ENCODE measurements at regions not wholly inside any gene's neighbourhood (a gene's known extent, or its start where the extent isn't known, plus 50 kb on each side); places are given as distances from the start of the nearest gene placed in this dataset.
"Not testable (repeated sequence)": the region's sequence is repeated elsewhere in the genome, so short reads cannot be mapped to it uniquely, and the experiment has no call there.

DNA sequence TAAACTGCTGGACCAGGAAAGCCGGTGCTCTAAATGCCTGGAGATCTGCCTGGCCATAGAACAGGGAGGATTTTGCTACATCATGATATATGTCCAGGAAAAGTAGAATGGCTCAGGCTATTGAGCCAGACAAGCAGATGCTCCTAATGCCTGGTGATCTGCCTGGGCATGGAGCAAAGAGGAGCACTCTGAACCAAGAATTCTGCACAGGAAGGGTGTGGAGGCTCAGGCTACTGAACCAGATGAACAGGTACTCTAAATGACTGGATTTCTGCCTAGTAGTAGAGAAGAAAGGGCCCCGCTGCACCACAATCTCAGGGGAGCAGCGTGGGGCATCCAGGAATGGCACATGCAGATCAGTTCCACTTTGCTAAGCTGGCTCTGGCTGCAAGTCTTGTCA is 607.9 kb downstream of the ANKRD50 start:
- POLR2A ChIA-PET, result no interaction called here

DNA sequence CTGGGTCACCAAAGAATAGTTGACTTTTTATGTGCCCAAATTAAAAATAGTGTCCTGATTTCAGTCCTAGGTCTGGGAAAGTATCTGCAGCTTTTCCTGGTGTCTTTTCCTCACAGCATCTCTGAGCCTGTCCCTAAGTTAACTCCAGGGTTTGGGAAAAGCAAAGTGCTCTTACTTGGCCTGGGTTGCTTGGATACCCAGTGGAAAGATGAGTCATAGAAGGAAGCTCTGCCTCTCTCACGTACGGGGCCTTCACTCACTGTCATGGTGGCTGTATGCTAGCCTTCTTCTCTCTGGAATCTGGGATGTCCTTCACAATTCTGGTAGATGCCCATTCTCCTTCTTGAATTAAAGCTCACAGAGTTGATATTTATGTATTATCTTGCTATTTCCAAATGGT is 607.3 kb downstream of the ANKRD50 start:
- H3K27ac Mint-ChIP-seq, result no peak overlapping the region
- DNase-seq, result no peak
- H3K9me3 Mint-ChIP-seq, result peaks cover 6% of the 10 kb centered on the region
- no peaks in the 10 kb centered on the region for H3K4me1 Mint-ChIP-seq (ENCODE audit: low read depth)
- H3K27me3 Mint-ChIP-seq, result no peaks in the 10 kb centered on the region
- intact Hi-C loops (cut with micrococcal nuclease), result no loop called here
- CTCF ChIA-PET, result no interaction called here
- POLR2A ChIA-PET, result no interaction called here
- no peaks in the 10 kb centered on the region for H3K36me3 Mint-ChIP-seq
- no peak overlapping the region for H3K4me3 Mint-ChIP-seq

More for the DNA sequence above, 607.9 kb downstream of the ANKRD50 start:
- Mint-ChIP-seq H3K4me3 (no peak overlapping the region), H3K36me3 (no peaks in the 10 kb centered on the region), H3K27ac (no peak overlapping the region), H3K9me3 (peaks cover 6% of the 10 kb centered on the region), H3K27me3 (no peaks in the 10 kb centered on the region), H3K4me1 (ENCODE audit: low read depth) (no peaks in the 10 kb centered on the region)
- intact Hi-C loops (cut with micrococcal nuclease), result no loop called here
- CTCF ChIA-PET, result no interaction called here
- no peak for DNase-seq

DNA sequence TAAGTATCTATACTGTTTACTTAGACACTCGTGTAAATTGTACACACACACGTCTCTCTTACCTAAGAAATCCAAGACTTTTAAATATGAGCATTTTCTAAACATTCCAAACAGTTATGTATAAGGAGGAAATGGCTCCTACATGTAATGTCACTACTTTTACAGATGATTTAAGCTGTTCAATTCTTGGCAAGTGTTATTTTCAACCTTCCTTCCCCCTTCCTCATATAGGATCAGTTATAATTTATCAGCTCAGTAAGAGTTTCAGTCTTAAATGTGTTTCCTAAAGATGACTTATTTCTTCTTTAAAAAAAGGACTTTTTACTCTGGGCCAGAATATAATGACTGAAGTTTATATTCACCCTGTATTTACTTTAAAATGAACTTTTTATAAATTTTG is 601.1 kb downstream of the ANKRD50 start:
- Mint-ChIP-seq H3K27ac (no peak overlapping the region), H3K4me3 (no peak overlapping the region), H3K36me3 (no peaks in the 10 kb centered on the region), H3K27me3 (no peaks in the 10 kb centered on the region), H3K4me1 (ENCODE audit: low read depth) (no peaks in the 10 kb centered on the region), H3K9me3 (peaks cover 2% of the 10 kb centered on the region)
- no peak for DNase-seq
- intact Hi-C loops (cut with micrococcal nuclease), result loop anchor here (5.0 kb wide), 1 partner anchor 339 kb away; no protein-coding TSS in a partner anchor
- CTCF ChIA-PET, result no interaction called here
- POLR2A ChIA-PET, result no interaction called here

DNA sequence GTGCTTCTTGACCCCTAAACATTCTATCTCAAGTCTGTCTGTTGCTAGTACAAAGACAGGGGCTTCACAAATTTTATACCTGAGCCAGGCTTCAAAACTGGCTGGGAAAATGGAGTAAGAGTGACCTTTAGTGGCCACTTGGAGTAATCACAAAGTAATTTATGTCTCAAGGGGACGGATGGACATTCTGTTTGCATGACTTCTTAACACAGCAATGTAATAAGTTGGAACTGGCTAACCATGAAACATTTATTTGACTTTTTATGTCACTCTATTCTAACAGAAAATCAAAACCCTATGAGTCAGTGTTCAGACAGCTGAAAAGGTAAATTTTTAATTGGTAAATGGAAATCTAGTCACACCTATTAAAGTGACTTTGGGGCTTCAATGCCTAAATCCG is 600.6 kb downstream of the ANKRD50 start:
- POLR2A ChIA-PET, result no interaction called here
- H3K27me3 Mint-ChIP-seq, result no peaks in the 10 kb centered on the region
- CTCF ChIA-PET, result no interaction called here
- no peak overlapping the region for H3K4me3 Mint-ChIP-seq
- DNase-seq, result no peak
- no peak overlapping the region for H3K27ac Mint-ChIP-seq
- H3K4me1 Mint-ChIP-seq (ENCODE audit: low read depth), result no peaks in the 10 kb centered on the region
- no peaks in the 10 kb centered on the region for H3K9me3 Mint-ChIP-seq
- no peaks in the 10 kb centered on the region for H3K36me3 Mint-ChIP-seq
- intact Hi-C loops (cut with micrococcal nuclease), result loop anchor here (5.0 kb wide), 1 partner anchor 340 kb away; no protein-coding TSS in a partner anchor

DNA sequence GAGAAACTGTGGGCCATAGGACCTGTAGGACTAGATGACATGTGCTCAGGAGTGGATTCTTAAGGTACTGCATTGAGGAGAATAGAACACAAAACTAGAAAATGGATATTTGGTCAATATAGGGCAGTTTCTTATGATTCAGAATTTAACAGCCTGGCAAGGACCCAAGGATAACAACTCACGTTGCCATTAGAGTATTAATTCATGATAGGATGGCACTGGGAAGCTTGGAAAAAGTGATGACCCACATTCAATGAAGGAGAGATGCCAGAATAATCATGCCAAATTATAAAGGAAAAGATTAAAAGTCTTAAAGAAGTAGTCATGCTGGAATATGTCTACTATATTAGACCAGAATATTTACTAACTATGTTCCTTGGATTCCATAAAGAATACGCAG is 594.5 kb downstream of the ANKRD50 start:
- intact Hi-C loops (cut with micrococcal nuclease), result no loop called here
- H3K27ac Mint-ChIP-seq, result no peak overlapping the region
- H3K36me3 Mint-ChIP-seq, result no peaks in the 10 kb centered on the region
- ChIA-PET POLR2A (no interaction called here), CTCF (no interaction called here)
- no peak overlapping the region for H3K4me3 Mint-ChIP-seq
- no peaks in the 10 kb centered on the region for H3K9me3 Mint-ChIP-seq
- no peak for DNase-seq
- H3K4me1 Mint-ChIP-seq (ENCODE audit: low read depth), result no peaks in the 10 kb centered on the region
- H3K27me3 Mint-ChIP-seq, result no peaks in the 10 kb centered on the region

DNA sequence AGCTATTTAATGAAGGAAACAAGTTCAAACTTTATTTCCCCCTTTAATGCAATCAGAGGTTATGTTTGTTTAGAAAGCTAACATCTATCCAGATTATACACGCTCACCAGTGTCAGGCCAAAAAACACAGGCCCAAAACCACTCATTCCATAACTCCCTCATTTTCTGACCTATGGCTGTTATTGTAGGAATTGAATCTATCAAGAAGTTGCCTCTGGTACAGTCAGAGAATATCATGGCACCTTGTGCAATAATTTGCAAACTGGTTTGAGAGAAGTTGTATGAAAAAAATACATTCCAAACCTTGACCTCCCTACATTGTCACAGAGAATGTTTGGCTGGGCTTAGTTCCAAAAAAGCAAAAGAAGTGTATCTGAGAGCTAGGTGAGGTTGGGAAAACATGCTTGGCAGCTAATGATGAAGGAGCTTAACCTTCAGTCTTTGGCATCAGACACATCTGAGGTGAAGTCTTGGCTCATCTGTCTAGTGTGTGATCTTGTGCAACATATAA is 591.0 kb downstream of the ANKRD50 start:
- Mint-ChIP-seq H3K27ac (no peak overlapping the region), H3K4me1 (ENCODE audit: low read depth) (no peaks in the 10 kb centered on the region)
- CTCF ChIA-PET, result no interaction called here

DNA sequence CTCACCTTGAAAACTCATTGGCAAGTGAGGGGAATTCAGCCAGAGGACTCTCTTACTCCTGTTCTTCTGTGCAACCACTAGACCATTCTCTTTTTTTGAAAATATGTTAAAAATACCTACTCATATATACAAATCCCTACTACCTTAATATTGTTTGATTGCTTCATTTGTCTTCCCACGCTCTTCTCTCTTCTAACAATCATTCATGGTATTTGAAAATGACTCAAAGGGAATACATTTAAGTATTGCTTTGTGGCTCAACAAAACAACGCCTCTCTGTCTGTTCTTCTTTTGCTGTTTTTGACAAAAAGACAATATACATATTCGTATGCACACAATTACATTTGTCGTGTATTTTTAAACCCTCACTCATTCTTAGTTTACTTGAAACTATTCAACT is 589.4 kb downstream of the ANKRD50 start:
- no peak for DNase-seq
- Mint-ChIP-seq H3K4me1 (ENCODE audit: low read depth) (no peaks in the 10 kb centered on the region), H3K36me3 (no peaks in the 10 kb centered on the region), H3K27ac (no peak overlapping the region), H3K27me3 (no peaks in the 10 kb centered on the region), H3K4me3 (no peak overlapping the region), H3K9me3 (no peaks in the 10 kb centered on the region)
- CTCF ChIA-PET, result no interaction called here
- intact Hi-C loops (cut with micrococcal nuclease), result no loop called here
- POLR2A ChIA-PET, result no interaction called here

More for the DNA sequence above, 591.0 kb downstream of the ANKRD50 start:
- POLR2A ChIA-PET, result no interaction called here
- Mint-ChIP-seq H3K36me3 (no peaks in the 10 kb centered on the region), H3K9me3 (no peaks in the 10 kb centered on the region), H3K4me3 (no peak overlapping the region), H3K27me3 (no peaks in the 10 kb centered on the region)
- intact Hi-C loops (cut with micrococcal nuclease), result no loop called here
- no peak for DNase-seq

DNA sequence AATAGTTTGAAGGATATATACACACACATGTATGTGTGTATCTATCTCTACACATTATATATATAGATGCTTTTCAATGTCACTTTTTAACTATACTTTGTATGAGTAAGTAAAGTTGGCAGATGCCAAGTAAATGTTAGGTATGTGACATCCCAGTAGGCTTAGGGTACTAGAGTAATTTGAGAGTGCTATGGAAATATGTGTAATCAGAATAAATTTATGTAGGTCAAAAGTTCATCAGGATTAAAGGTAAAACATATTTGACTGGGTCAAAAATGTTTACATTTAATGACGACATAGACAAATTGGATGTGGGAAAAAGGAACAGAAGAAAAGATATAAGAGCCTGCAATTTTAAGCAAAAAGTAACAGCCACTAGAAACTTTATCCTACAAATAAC is 588.8 kb downstream of the ANKRD50 start:
- ChIA-PET CTCF (no interaction called here), POLR2A (no interaction called here)
- no peak for DNase-seq
- Mint-ChIP-seq H3K4me1 (ENCODE audit: low read depth) (no peaks in the 10 kb centered on the region), H3K36me3 (no peaks in the 10 kb centered on the region), H3K27ac (no peak overlapping the region), H3K27me3 (no peaks in the 10 kb centered on the region), H3K4me3 (no peak overlapping the region), H3K9me3 (peaks cover 4% of the 10 kb centered on the region)
- intact Hi-C loops (cut with micrococcal nuclease), result no loop called here

DNA sequence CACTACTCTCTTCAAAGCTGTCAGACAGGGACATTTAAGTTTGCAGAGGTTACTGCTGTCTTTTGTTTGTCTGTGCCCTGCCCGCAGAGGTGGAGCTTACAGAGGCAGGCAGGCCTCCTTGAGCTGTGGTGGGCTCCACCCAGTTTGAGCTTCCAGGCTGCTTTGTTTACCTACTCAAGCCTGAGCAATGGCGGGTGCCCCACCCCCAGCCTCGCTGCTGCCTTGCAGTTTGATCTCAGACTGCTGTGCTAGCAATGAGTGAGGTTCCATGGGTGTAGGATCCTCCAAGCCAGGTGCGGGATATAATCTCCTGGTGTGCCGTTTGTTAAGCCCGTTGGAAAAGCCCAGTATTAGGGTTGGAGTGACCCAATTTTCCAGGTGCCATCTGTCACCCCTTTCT is 581.2 kb downstream of the ANKRD50 start:
- intact Hi-C loops (cut with micrococcal nuclease); H3K36me3 Mint-ChIP-seq; DNase-seq; H3K27ac Mint-ChIP-seq; H3K4me3 Mint-ChIP-seq; CTCF ChIA-PET; POLR2A ChIA-PET; H3K4me1 Mint-ChIP-seq (ENCODE audit: low read depth); H3K27me3 Mint-ChIP-seq: not testable (repeated sequence)
- H3K9me3 Mint-ChIP-seq, result peaks cover 17% of the 10 kb centered on the region

DNA sequence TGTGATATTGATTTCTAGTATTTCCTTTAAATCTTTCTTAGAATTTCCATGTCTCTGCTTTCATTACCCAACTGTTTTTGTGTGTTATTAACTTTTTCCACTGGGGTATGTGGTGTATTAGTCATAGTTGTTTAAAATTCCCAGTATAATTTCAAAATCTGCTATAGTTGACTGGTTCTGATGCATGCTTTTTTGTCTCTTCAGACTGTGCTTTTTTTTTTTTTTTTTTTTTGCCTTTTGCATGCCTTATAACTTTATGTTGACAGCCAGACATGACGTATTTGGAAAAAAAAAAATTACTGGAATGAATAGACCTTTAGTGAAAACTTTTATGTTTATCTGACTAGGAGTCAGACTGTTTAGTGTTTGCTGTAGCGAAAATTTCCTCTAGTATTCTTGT is 580.4 kb downstream of the ANKRD50 start:
- H3K27me3 Mint-ChIP-seq, result no peaks in the 10 kb centered on the region
- intact Hi-C loops (cut with micrococcal nuclease), result no loop called here
- peaks cover 17% of the 10 kb centered on the region for H3K9me3 Mint-ChIP-seq
- no peak overlapping the region for H3K4me3 Mint-ChIP-seq
- no peak for DNase-seq
- H3K27ac Mint-ChIP-seq, result no peak overlapping the region
- CTCF ChIA-PET, result no interaction called here
- H3K36me3 Mint-ChIP-seq, result no peaks in the 10 kb centered on the region
- no peaks in the 10 kb centered on the region for H3K4me1 Mint-ChIP-seq (ENCODE audit: low read depth)
- POLR2A ChIA-PET, result no interaction called here

DNA sequence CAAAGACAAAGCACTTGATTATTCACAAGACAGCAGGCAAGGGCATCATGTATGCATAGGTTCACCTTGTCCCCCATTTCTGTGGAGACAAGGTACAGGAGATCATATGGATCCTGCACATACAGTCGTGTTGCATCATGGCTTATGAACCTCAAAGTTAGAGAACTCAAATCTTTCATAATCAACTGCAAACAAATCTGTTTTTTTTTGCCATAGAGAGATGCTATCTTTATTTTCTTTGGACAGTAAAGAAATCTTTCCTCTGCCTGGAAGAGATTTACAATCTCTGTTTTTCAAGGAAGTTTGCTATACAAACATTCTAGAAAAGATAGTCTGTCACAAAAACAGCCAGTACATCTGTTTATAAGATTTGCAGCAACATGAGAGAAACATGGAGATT is 578.8 kb downstream of the ANKRD50 start:
- H3K4me1 Mint-ChIP-seq (ENCODE audit: low read depth), result no peaks in the 10 kb centered on the region
- no peaks in the 10 kb centered on the region for H3K36me3 Mint-ChIP-seq
- no peak overlapping the region for H3K4me3 Mint-ChIP-seq
- H3K27me3 Mint-ChIP-seq, result no peaks in the 10 kb centered on the region
- intact Hi-C loops (cut with micrococcal nuclease), result no loop called here
- no peak overlapping the region for H3K27ac Mint-ChIP-seq
- DNase-seq, result no peak
- POLR2A ChIA-PET, result no interaction called here
- CTCF ChIA-PET, result no interaction called here
- peaks cover 15% of the 10 kb centered on the region for H3K9me3 Mint-ChIP-seq

DNA sequence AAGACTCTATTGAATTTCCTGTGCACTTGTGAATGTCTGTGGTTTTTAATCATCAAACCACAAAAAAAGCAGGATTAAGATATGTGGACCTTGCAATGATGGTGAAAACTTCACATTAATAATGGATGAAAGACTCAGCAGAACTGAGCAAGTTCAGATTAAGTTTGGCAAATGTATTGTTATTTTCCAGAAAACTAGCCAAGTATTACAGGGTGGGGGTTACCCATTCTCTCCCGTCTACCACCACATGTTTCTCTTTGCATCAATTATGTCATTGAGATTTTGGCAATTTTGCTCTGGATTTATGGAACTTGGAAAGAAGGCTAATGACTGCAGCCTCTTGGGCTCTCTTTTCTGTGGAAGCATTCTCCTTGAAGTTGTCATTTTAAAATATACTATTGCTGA is 577.1 kb downstream of the ANKRD50 start:
- H3K4me3 Mint-ChIP-seq, result no peak overlapping the region
- H3K36me3 Mint-ChIP-seq, result no peaks in the 10 kb centered on the region
- intact Hi-C loops (cut with micrococcal nuclease), result no loop called here
- no peaks in the 10 kb centered on the region for H3K27me3 Mint-ChIP-seq
- no peaks in the 10 kb centered on the region for H3K4me1 Mint-ChIP-seq (ENCODE audit: low read depth)
- H3K27ac Mint-ChIP-seq, result no peak overlapping the region
- H3K9me3 Mint-ChIP-seq, result peaks cover 13% of the 10 kb centered on the region
- no peak for DNase-seq
- CTCF ChIA-PET, result no interaction called here
- POLR2A ChIA-PET, result no interaction called here

DNA sequence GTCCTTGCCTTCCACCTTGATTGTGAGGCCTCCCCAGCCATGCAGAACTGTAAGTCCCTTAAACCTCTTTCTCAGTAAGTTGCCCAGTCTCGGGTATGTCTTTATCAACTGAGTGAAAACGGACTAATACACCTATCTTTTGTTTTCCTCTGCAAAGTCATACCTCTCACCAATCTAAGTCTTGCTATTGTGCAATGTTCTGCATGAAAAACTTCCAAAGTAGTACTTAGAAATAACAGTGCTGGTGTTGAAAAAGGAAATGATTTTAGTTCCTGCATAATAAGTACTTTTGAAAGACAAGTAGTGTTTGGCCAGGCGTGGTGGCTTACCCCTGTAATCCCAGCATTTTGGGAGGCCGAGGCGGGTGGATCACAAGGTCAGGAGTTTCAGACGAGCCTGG is 573.5 kb downstream of the ANKRD50 start:
- Mint-ChIP-seq H3K4me1 (ENCODE audit: low read depth) (no peaks in the 10 kb centered on the region), H3K4me3 (no peak overlapping the region), H3K36me3 (no peaks in the 10 kb centered on the region), H3K27ac (no peak overlapping the region), H3K9me3 (peaks cover 11% of the 10 kb centered on the region), H3K27me3 (no peaks in the 10 kb centered on the region)
- DNase-seq, result no peak
- intact Hi-C loops (cut with micrococcal nuclease), result no loop called here
- POLR2A ChIA-PET, result no interaction called here
- CTCF ChIA-PET, result no interaction called here

DNA sequence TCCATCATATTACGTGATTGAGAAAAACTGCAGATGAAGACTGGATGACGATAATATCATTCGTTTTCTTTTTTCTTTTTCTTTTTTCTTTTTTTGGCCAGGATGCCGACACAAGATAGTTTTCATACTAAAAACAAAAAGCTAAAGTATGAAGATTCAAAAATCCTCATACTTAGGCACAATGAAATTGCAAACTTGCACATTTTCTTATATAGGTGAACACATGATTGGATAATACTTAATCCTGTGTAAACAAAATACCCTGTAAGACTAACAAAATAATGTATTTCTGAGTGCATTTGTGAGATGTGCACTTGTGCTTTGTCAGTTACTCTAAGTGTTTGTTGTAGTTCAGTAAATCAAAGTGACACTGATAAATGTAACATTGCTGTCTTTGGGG is 568.9 kb downstream of the ANKRD50 start:
- intact Hi-C loops (cut with micrococcal nuclease), result no loop called here
- CTCF ChIA-PET, result no interaction called here
- H3K36me3 Mint-ChIP-seq, result no peaks in the 10 kb centered on the region

More for the DNA sequence above, 568.9 kb downstream of the ANKRD50 start:
- Mint-ChIP-seq H3K4me1 (ENCODE audit: low read depth) (no peaks in the 10 kb centered on the region), H3K27ac (no peak overlapping the region), H3K27me3 (no peaks in the 10 kb centered on the region), H3K4me3 (no peak overlapping the region), H3K9me3 (peaks cover 10% of the 10 kb centered on the region)
- no peak for DNase-seq
- POLR2A ChIA-PET, result no interaction called here

All from activated CD4-positive, alpha-beta memory T cell treated with anti-CD3 and anti-CD28 coated beads for 36 hours (primary cell).